GM18505 (cell line): ENCODE measurements at regions not wholly inside any gene's neighbourhood (a gene's known extent, or its start where the extent isn't known, plus 50 kb on each side); places are given as distances from the start of the nearest gene placed in this dataset.

Source experiments
- ATAC-seq: cut with Tn5 transposase; IDR thresholded peaks from one replicate; pipeline ENCODE4 v1.9.1; 2021; ENCODE audit not compliant: unreplicated experiment
- POLR2A ChIP-seq: IDR thresholded peaks from 4 replicates; pipeline ENCODE4 v1.6.1; 2011; ENCODE audit warnings: borderline replicate concordance; ENCODE audit not compliant: insufficient read depth, insufficient read length; ENCODE audit errors: extremely low read depth

DNA sequence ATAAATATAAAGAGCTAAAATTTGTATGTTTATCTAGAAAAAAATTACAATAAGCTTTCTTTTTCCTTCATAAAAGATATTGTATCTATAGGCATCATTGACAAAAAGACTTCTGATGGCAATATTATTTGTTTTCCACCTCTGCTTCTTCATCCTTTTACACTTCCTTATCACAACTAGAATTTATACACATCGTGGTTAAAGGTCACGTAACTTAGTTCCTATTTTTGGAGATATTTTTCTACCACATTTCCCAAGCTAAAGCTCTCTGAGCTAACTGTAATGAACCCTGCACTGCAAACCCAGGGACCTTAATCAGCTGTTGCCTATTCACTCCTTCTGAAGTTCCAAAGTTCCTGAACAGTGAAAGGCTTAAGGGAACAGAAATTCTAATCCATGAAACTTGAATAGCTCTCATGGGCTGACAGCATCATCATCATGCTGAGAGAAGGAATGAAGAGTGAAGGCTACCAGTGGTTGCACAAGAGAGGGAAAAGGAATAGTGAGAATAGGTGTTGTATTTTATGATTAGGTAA, 106.1 kb upstream of the SLC13A1 start:
- no peak for ATAC-seq
- no peak for TF ChIP-seq POLR2A

DNA sequence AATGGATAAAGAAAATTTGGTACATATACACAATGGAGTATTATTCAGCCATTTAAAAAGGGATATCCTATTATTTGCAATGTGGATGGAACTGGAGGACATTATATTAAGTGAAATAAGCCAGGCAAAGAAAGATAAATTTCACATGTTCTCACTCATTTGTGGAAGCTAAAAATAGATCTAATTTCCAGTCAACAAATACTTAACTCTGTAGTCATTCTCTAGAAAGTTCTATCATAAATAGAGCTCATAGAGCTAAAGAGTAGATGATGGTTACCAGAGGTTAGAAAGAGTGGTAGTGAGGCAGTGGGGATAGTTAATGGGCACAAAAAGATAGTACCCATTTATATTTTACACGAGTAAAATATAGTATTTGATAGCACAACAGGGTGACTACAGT, 104.2 kb upstream of the SLC13A1 start:
- TF ChIP-seq POLR2A = no peak
- no peak for ATAC-seq

DNA sequence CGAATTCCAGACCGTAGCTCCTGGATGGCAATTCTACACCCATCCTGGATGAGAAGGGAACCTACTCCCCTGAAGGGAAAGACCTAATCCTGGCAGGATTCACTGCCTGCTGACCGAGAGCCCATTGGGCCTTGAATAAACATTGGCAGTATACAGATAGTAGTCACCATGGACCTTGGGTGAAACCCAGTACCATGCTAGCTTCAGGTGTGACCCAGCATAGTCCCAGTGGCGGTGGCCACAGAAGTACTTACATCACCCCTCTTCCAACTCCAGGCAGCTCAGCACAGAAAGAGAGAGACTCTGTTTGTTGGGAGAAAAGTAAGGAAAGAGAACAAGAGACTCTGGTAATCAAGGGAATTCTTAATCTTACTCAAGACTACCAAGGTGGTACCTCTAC, 97.2 kb upstream of the SLC13A1 start:
- no peak for ATAC-seq
- no peak for TF ChIP-seq POLR2A

DNA sequence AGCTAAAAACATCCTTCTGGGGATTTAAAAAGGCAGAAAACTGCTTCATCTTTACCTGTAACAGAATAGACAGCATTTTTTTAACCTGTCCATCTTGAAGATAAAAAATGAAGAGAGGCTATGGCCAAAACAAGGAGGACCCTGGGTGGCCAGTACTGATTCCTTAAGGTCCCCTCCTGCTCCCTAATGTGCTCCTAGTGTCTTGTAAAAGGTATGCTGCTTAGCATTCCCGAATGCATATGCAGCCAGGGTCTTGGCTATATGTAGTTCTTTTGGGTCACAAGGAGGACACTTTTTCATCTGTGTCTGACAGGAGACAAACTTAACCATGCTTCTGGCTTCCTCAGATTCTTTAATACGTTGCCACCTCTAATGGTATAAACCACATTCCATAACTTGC, 93.9 kb upstream of the SLC13A1 start:
- TF ChIP-seq POLR2A = no peak
- ATAC-seq = no peak

DNA sequence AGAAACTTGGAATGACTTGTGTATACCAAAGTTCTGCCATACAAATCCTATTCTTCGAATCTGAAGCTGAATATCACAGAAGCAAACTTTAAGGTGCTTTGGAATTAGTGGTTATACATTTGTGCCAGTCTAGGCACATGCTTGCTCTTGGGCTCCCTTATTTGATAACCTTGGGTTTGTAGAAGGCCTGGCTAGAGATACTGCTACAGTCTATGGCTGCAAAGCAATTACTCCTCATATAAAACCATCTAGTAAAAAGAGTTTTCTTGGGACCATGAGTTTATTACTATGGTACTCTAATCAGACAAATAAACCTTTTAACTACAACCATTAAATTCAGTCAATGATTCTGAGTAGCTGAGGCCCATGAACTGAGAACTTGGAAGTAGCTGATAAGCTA, 92.5 kb upstream of the SLC13A1 start:
- TF ChIP-seq POLR2A = no peak
- no peak for ATAC-seq

DNA sequence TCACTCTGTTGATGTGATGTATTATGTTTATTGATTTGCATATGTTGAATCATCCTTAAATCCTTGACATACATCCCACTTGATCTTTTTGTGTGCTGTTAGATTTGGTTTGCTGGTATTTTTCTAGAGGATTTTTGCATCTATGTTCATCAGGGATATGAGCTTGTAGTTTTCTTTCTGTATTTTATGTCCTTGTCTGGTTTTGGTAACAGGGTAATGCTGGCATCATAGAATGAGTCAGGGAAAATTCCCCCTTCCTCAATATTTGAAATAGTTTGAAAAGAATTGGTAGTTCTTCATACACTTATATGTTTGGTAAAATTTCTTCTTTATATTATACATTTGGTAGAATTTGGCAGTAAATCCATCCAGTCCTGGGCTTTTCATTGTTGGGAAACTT, 89.4 kb upstream of the SLC13A1 start:
- ATAC-seq = no peak
- no peak for TF ChIP-seq POLR2A

DNA sequence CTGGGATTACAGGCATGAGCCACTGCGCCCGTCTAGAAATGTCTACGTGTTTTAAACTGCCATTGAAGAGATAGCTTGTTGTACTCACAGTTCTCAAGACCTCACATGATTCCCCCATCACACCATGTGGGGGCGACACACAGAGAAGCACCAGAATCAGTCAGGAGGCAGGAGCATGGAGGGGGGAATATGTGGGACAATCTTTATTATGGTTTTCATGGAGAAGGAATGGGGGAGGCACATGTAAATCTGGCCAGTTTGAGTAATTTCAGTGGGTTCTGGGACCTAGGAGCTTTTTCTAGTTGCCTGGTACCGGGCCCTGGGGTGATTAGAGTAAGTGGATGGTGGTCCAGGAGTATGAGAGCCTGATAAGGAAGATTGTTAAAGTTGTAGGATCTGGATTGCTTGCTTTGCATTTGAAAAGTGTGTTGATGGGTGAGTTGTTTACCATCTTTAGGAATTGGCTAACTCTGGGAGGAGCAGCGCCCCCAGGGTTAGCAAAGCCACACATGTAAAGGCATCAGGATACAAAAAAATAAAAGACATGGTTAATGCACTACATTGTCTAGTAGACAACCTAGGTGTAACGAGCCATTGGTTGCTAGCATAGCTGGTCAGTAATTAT, 85.4 kb upstream of the SLC13A1 start:
- ATAC-seq = no peak
- no peak for TF ChIP-seq POLR2A

DNA sequence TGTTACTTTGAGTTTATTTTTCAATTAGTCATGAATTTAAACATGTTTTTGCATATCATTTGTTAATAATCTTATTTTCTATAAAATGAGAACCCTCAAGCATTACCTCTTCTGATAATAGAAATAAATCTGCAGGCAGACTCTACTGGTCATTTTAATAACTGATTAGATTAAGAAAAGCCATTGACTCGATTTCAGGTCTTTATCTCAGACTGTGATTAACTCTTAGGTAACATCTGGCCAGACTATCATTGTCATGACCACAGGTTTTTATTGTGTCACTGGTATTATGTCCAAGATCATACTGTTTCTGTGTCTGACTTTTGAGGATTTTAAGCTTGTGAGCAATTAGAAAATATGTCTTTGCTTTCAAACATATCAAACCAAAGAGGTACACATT, 83.6 kb upstream of the SLC13A1 start:
- ATAC-seq = no peak
- no peak for TF ChIP-seq POLR2A

DNA sequence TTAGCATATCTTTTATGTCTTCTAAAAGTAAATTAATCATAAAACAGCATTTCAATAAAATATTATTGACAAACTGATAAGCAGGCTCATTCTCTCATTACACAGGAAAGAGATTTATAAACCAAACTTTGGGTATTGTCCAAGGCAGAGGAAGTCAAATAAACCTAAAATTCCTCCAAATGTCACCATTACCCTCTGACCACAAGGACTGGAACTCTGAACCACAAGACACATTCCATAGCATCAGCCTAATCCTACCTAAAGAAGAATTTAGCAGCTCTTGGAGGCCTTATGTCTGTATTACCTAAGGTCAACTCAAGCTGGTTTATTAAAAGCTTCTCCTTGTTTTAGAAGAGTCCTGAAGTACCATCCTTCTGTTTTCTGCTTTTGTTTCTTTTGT, 82.4 kb upstream of the SLC13A1 start:
- no peak for TF ChIP-seq POLR2A
- no peak for ATAC-seq

DNA sequence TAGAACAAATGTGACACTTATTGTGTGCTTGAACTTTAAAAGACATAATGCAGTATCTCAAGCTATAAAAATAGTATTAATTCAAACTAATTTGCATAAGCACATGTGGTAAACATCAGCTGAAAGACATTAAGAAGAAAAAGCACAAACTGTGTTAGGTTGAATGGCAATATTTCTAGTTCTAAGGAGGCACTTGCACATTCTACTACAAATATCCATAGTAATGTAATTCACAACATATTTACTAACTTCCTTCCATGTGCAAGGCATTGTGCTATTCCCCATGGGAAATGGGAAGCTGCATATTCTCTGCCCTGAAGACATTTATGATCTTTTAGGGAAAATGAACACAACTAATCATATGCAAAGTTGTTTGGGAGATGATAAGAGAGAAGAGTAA, 80.2 kb upstream of the SLC13A1 start:
- no peak for TF ChIP-seq POLR2A
- no peak for ATAC-seq

DNA sequence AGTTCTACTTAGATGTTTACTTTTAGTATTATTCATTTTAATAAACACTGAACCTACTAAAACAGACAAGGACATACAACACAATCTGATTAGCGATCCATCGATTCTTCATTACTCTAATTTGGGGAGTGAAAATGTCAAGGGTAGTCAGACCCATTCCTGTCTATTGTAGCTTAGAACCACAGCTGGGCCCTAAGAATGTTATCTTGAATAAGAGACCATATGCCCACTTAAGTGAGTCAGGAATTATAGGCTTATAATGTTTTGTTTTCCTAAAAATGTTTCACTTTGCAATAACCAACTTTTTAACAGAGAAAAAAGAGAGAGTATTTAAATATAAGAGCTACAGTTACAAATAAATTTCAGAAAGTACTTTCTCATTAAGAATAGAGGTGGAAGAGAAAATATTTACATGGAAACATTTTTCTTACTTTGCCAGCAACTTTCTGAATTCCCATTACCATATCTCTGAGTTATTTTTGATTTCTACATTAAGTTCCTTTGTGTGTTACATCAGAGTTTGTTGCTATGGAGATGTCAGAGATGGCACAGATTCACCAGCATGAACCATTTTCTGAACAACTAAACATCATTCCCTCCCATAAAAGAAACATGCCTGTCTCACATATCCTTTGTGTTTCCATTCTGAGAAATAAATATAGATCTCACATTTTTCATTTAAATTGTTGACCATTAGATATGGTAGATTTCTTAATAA, 75.4 kb upstream of the SLC13A1 start:
- ATAC-seq = no peak
- TF ChIP-seq POLR2A = no peak

DNA sequence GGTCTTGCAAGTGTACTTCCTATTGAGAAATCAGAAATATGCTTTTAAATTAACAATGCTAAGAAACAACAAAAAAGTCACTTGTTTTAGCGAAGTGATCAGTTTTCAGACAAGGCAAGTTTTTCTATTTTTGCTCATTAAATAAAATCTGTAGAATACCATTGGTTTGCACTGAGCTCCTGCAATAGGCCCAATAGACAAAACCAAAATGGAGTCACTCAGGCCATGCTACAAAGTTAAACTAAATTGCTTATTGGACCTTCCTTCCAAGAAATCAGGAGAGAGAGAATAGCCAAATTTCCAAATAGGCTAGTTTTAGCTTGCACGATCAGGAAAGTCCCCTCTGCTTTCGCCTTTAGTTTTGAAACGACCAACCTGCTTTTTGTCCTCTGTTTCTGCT, 73.4 kb upstream of the SLC13A1 start:
- no peak for TF ChIP-seq POLR2A

DNA sequence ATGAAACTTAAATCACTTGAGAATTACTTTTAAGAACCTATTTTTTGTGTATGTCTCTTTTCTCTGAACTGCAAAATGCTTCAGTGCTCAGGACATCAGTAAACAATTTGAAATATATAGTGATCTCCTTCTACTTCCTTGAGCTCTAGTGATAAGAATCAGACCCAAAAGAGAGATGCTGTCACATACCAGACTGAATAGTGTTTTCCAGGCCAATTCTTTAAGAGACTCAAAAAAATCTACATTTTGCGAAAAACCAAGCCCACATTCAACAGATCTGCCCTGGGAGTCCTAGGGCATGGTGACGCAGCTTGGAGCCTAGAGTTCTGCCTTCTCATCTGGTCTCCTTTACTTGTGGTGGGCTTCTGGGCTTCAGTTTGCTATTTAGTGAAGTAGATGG, 72.1 kb upstream of the SLC13A1 start:
- TF ChIP-seq POLR2A = no peak
- ATAC-seq = no peak

More for the DNA sequence above, 73.4 kb upstream of the SLC13A1 start:
- no peak for ATAC-seq

DNA sequence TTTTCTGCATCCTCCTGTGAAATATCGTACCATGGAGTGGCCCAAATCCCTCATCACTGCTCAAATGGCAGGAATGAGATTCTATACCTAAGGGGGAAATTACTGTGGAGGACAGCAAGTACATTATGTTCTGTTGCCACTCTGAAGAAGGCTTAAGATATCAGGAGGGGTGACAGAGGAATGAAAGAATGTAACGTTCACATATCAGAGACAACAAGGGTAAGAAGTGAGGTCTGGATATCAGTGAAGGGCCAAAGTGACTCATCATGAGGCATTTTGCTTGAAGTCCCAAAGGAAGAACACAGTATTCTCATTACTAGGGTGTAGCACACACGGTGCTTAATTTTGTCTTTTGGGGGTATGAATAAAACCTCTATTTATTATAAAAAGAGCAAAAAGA, 71.5 kb upstream of the SLC13A1 start:
- no peak for ATAC-seq
- no peak for TF ChIP-seq POLR2A
